PC-3 (cell line): ENCODE measurements at regions not wholly inside any gene's neighbourhood (a gene's known extent, or its start where the extent isn't known, plus 50 kb on each side); places are given as distances from the start of the nearest gene placed in this dataset.

ENCODE experiments used
- ATAC-seq: fragments of 200-7000 bp; cut with Tn5 transposase; 2 replicates; pipeline ENCODE4 v1.9.1; 2020; ENCODE audit warnings: mild to moderate bottlenecking, moderate library complexity
- BruUV-seq: library from RNA; stranded (reverse); fragments of 400-500 nt; replicated peaks from 2 replicates; lab custom pipeline; 2021; lab: Mats Ljungman, UMichigan
- CTCF ChIA-PET: fragments of 300-600 bp; sonication (Branson Sonifier 250); formaldehyde crosslinking; loops from one replicate; lab custom pipeline; 2022; ENCODE audit warnings: antibody characterized with exemption; lab: Charles Lee
- POLR2A ChIA-PET: fragments of 300-600 bp; sonication (Branson Sonifier 250); formaldehyde crosslinking; loops from one replicate; lab custom pipeline; 2022; ENCODE audit warnings: antibody characterized with exemption; ENCODE audit not compliant: unreplicated experiment; lab: Charles Lee
- DNase-seq: peaks from one replicate; pipeline ENCODE4 v3.0.0-alpha.2; 2015
- H2AFZ ChIP-seq: fragments of 300-600 bp; sonication (generic); 2 replicates; pipeline ENCODE4 v1.6.0; 2016; ENCODE audit warnings: antibody characterized with exemption, low read length
- H3F3A ChIP-seq: fragments of 300-600 bp; sonication (generic); one replicate; pipeline ENCODE4 v1.6.0; 2017; ENCODE audit warnings: antibody characterized with exemption, low read length, control low read depth, mild to moderate bottlenecking; ENCODE audit not compliant: unreplicated experiment
- H3K27ac ChIP-seq: fragments of 300-600 bp; sonication (generic); 2 replicates; pipeline ENCODE4 v1.5.1; 2016; ENCODE audit warnings: mild to moderate bottlenecking, low read length
- H3K27me3 ChIP-seq: fragments of 300-600 bp; sonication (generic); 2 replicates; pipeline ENCODE4 v1.6.1; 2016; ENCODE audit warnings: low read length, mixed read lengths
- H3K36me3 ChIP-seq: fragments of 300-600 bp; sonication (generic); 2 replicates; pipeline ENCODE4 v1.6.1; 2016; ENCODE audit warnings: low read depth, mixed run types, low read length, mixed read lengths
- H3K4me1 ChIP-seq: fragments of 300-600 bp; sonication (generic); 2 replicates; pipeline ENCODE4 v1.5.1; 2016; ENCODE audit warnings: low read length; ENCODE audit not compliant: insufficient read depth
- H3K4me2 ChIP-seq: fragments of 300-600 bp; sonication (generic); 2 replicates; pipeline ENCODE4 v1.6.0; 2016; ENCODE audit warnings: low read length
- H3K4me3 ChIP-seq: fragments of 300-600 bp; sonication (generic); 2 replicates; pipeline ENCODE4 v1.5.1; 2016; ENCODE audit warnings: mild to moderate bottlenecking, low read length, mixed read lengths
- H3K79me2 ChIP-seq: fragments of 300-600 bp; sonication (generic); 2 replicates; pipeline ENCODE4 v1.6.1; 2017; ENCODE audit warnings: low read length, mixed read lengths
- H3K9ac ChIP-seq: fragments of 300-600 bp; sonication (generic); 2 replicates; pipeline ENCODE4 v1.6.0; 2016; ENCODE audit warnings: mild to moderate bottlenecking, low read length
- H3K9me2 ChIP-seq: fragments of 300-600 bp; sonication (generic); replicated peaks from 2 replicates; pipeline ENCODE4 v1.6.1; 2016; ENCODE audit warnings: mixed run types, low read length, mixed read lengths
- H3K9me3 ChIP-seq: fragments of 300-600 bp; sonication (generic); 2 replicates; pipeline ENCODE4 v1.6.1; 2016; ENCODE audit warnings: low read length, mixed read lengths
- H4K20me1 ChIP-seq: fragments of 300-600 bp; sonication (generic); 2 replicates; pipeline ENCODE4 v1.6.1; 2016; ENCODE audit warnings: low read length, mixed read lengths
- EZH2 ChIP-seq: fragments of 300-600 bp; sonication (generic); IDR thresholded peaks from one replicate; pipeline ENCODE4 v1.6.1; 2017; ENCODE audit warnings: antibody characterized with exemption, mild to moderate bottlenecking, low read length; ENCODE audit not compliant: unreplicated experiment
- EZH2phosphoT487 ChIP-seq: fragments of 300-600 bp; sonication (generic); IDR thresholded peaks from 2 replicates; pipeline ENCODE4 v1.6.1; 2018; ENCODE audit warnings: mild to moderate bottlenecking, antibody characterized with exemption, low read length, borderline replicate concordance
- intact Hi-C: fragments of 100-400 bp; cut with micrococcal nuclease; formaldehyde crosslinking; loops from 2 replicates; pipeline ENCODE4 v1.9.0; 2023
- TF ChIP-seq, protein P1 (sequence below): fragments of 300-600 bp; sonication (generic); conservative IDR thresholded peaks from 2 replicates; pipeline ENCODE4 v1.5.1; 2017; ENCODE audit warnings: antibody characterized with exemption, low read depth, mild to moderate bottlenecking, low read length

- peak overlapping the region; percentile 100 for H3K9ac ChIP-seq
- no peaks in the 10 kb centered on the region for H3F3A ChIP-seq
- peak overlapping the region; percentile 66 for H3K4me3 ChIP-seq
- no TSS peak for BruUV-seq
- no peaks in the 10 kb centered on the region for H4K20me1 ChIP-seq
- H3K9me2 ChIP-seq = no peaks in the 10 kb centered on the region
- TF ChIP-seq EZH2phosphoT487 = no peak
- no peak for TF ChIP-seq EZH2
- TF ChIP-seq, protein P1, sequence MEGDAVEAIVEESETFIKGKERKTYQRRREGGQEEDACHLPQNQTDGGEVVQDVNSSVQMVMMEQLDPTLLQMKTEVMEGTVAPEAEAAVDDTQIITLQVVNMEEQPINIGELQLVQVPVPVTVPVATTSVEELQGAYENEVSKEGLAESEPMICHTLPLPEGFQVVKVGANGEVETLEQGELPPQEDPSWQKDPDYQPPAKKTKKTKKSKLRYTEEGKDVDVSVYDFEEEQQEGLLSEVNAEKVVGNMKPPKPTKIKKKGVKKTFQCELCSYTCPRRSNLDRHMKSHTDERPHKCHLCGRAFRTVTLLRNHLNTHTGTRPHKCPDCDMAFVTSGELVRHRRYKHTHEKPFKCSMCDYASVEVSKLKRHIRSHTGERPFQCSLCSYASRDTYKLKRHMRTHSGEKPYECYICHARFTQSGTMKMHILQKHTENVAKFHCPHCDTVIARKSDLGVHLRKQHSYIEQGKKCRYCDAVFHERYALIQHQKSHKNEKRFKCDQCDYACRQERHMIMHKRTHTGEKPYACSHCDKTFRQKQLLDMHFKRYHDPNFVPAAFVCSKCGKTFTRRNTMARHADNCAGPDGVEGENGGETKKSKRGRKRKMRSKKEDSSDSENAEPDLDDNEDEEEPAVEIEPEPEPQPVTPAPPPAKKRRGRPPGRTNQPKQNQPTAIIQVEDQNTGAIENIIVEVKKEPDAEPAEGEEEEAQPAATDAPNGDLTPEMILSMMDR = no peak
- H3K4me2 ChIP-seq = peak overlapping the region; percentile 100
- DNase-seq = peak; percentile 36
- peaks cover 98% of the 10 kb centered on the region for H3K79me2 ChIP-seq
- intact Hi-C loops = no loop called here
- no peaks in the 10 kb centered on the region for H3K9me3 ChIP-seq
- no peaks in the 10 kb centered on the region for H3K27me3 ChIP-seq
- CTCF ChIA-PET = no interaction called here
- H3K4me1 ChIP-seq = peaks cover 62% of the 10 kb centered on the region
- peak overlapping the region; percentile 16; the same call in 1 of the 2 replicates for H2AFZ ChIP-seq
- H3K27ac ChIP-seq = peak overlapping the region; percentile 99
- no peaks in the 10 kb centered on the region for H3K36me3 ChIP-seq
- ATAC-seq = no peak
- POLR2A ChIA-PET = no interaction called here
These were observed 86.5 kb upstream of the PPARA start for GRCh38 chr22:46063846-46064227.

DNA sequence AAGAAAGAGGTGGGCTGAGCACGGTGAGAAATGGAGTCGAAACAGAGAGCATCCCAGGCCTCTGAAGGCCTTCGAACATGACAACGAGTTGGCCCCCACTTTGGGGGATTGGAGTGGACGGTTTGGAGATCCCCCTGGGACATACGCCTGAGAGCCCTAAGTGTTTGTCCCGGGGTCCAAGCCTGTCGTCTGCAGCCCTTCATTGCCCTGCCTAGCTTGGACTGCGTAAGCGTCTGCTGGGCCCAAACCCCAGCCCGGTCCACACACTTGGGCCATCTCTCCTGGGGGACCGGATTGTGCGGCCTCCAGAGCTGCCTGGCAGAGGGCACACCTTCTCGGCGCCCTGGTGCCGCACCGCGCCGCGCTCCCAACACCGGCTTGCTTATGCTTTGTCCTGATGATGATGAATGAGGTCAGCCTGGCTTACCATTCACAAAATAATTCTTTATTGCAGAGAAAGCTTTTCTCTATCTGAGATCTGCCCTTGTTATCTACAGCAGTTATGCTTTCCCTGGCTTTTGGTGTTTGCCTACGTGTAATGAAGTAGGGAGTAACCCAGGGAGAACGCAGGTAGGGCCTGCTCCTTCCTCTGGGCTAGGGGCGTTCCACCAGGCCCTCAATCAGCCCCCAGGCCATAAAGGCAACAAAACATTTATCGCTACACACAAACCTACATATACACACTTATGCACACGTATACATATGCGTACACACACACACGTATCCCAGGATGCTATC lies 85.9 kb upstream of the PPARA start:
- Histone ChIP-seq H3K27me3 (no peaks in the 10 kb centered on the region), H3K27ac (peak overlapping the region; percentile 99), H4K20me1 (no peaks in the 10 kb centered on the region), H3K9ac (peak overlapping the region; percentile 100), H3K4me2 (peak overlapping the region; percentile 100), H3K4me3 (peak overlapping the region; percentile 66), H3K36me3 (no peaks in the 10 kb centered on the region), H3K79me2 (peaks cover 98% of the 10 kb centered on the region), H3F3A (no peaks in the 10 kb centered on the region), H2AFZ (peak overlapping the region; percentile 16; the same call in 1 of the 2 replicates), H3K9me3 (no peaks in the 10 kb centered on the region), H3K9me2 (no peaks in the 10 kb centered on the region), H3K4me1 (peaks cover 61% of the 10 kb centered on the region)
- ChIA-PET POLR2A (no interaction called here), CTCF (no interaction called here)
- DNase-seq (peak; percentile 39), ATAC-seq (peak; percentile 19)
- TF ChIP-seq, protein P1 = no peak
- TF ChIP-seq EZH2phosphoT487 = no peak
- no peak for TF ChIP-seq EZH2
- intact Hi-C loops = no loop called here
- BruUV-seq = no TSS peak

GRCh38 chr22:46064966-46065666 lies 85.2 kb upstream of the PPARA start:
- H3K79me2 ChIP-seq = peaks cover 98% of the 10 kb centered on the region
- intact Hi-C loops = no loop called here
- BruUV-seq = no TSS peak
- no peaks in the 10 kb centered on the region for H4K20me1 ChIP-seq
- H3F3A ChIP-seq = no peaks in the 10 kb centered on the region
- POLR2A ChIA-PET = no interaction called here
- ATAC-seq = no peak
- H3K9me3 ChIP-seq = no peaks in the 10 kb centered on the region
- no peaks in the 10 kb centered on the region for H3K36me3 ChIP-seq
- DNase-seq = peak; percentile 35
- CTCF ChIA-PET = no interaction called here
- H3K4me1 ChIP-seq = peaks cover 60% of the 10 kb centered on the region
- H3K9ac ChIP-seq = peak overlapping the region; percentile 100
- no peak for TF ChIP-seq EZH2phosphoT487
- TF ChIP-seq, protein P1 = no peak
- no peak for TF ChIP-seq EZH2
- peak overlapping the region; percentile 100 for H3K4me2 ChIP-seq
- no peaks in the 10 kb centered on the region for H3K27me3 ChIP-seq
- peak overlapping the region; percentile 99 for H3K27ac ChIP-seq
- H3K4me3 ChIP-seq = peak overlapping the region; percentile 66
- H2AFZ ChIP-seq = no peak overlapping the region
- no peaks in the 10 kb centered on the region for H3K9me2 ChIP-seq
